WERI-Rb-1 (cell line): ENCODE measurements at regions not wholly inside any gene's neighbourhood (a gene's known extent, or its start where the extent isn't known, plus 50 kb on each side); places are given as distances from the start of the nearest gene placed in this dataset.

Experiments
- DNase-seq: peaks from one replicate; pipeline ENCODE4 v3.0.0-alpha.2; 2020
- H3K27ac ChIP-seq: fragments of 250-450 bp; sonication (Bioruptor Pico); 2 replicates; pipeline ENCODE4 v1.5.1; 2020; ENCODE audit warnings: mild to moderate bottlenecking, moderate library complexity
- H3K27me3 ChIP-seq: fragments of 250-450 bp; sonication (Bioruptor Pico); 2 replicates; pipeline ENCODE4 v1.5.1; 2021; ENCODE audit warnings: mild to moderate bottlenecking, low read depth, moderate library complexity; ENCODE audit not compliant: insufficient read depth, severe bottlenecking
- H3K36me3 ChIP-seq: fragments of 250-450 bp; sonication (Bioruptor Pico); 2 replicates; pipeline ENCODE4 v1.5.1; 2020; ENCODE audit warnings: mild to moderate bottlenecking, moderate library complexity
- H3K4me3 ChIP-seq: 2 replicates; pipeline ENCODE4 v1.5.1; 2011; ENCODE audit warnings: low read depth, mild to moderate bottlenecking, control low read depth, low read length
- H3K9me3 ChIP-seq: fragments of 250-450 bp; sonication (Bioruptor Pico); 2 replicates; pipeline ENCODE4 v1.5.1; 2021; ENCODE audit warnings: mild to moderate bottlenecking, moderate library complexity; ENCODE audit not compliant: severe bottlenecking
- TF ChIP-seq, protein P1 (sequence below): IDR thresholded peaks from 2 replicates; pipeline ENCODE4 v1.5.1; 2011; ENCODE audit warnings: low read depth, mild to moderate bottlenecking, control low read depth, inconsistent platforms, low read length

DNA sequence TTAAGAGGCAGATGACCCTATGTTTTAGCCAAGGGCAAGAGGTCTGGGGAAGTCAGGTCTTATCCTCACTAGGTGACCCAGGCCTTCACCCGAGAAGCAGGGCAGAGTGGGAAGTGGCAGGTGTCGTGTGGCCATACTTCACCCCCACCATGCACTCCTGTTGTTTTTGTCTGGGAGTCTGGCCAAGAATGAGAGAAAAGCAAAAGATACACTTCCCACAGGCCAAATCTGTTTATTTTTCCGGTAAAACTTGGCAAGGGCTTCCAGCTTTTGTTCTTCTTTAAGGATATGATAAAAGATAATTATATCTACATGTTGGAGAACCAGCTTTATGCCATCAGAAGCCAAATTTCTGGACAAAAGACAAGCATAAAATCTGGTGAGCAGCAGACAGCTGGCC lies 137.4 kb upstream of the CDC14C start:
- no peak overlapping the region for H3K4me3 ChIP-seq
- H3K27ac ChIP-seq, result no peak overlapping the region
- H3K36me3 ChIP-seq, result no peaks in the 10 kb centered on the region
- no peaks in the 10 kb centered on the region for H3K27me3 ChIP-seq
- no peaks in the 10 kb centered on the region for H3K9me3 ChIP-seq
- TF ChIP-seq, protein P1, sequence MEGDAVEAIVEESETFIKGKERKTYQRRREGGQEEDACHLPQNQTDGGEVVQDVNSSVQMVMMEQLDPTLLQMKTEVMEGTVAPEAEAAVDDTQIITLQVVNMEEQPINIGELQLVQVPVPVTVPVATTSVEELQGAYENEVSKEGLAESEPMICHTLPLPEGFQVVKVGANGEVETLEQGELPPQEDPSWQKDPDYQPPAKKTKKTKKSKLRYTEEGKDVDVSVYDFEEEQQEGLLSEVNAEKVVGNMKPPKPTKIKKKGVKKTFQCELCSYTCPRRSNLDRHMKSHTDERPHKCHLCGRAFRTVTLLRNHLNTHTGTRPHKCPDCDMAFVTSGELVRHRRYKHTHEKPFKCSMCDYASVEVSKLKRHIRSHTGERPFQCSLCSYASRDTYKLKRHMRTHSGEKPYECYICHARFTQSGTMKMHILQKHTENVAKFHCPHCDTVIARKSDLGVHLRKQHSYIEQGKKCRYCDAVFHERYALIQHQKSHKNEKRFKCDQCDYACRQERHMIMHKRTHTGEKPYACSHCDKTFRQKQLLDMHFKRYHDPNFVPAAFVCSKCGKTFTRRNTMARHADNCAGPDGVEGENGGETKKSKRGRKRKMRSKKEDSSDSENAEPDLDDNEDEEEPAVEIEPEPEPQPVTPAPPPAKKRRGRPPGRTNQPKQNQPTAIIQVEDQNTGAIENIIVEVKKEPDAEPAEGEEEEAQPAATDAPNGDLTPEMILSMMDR, result no peak
- DNase-seq, result no peak

DNA sequence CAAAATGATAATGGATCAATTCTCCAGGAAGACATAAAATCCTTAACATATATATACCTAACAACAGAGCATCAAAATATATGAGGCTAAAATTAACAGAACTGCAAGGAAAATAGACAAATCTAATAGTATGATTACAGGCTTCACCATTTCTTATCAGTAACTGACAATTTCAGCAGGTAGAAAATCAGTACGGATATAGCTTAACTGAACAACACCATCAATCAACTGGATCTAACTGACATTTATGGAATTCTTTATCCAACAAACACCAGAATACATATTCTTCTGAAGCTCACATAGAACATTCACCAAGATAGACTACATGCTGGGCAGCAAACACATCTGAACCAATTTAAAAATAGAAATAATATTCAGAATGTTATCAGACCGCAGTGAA lies 121.1 kb upstream of the CDC14C start:
- H3K27me3 ChIP-seq, result no peaks in the 10 kb centered on the region
- H3K4me3 ChIP-seq, result no peak overlapping the region
- TF ChIP-seq, protein P1, result no peak
- H3K36me3 ChIP-seq, result no peaks in the 10 kb centered on the region
- no peak overlapping the region for H3K27ac ChIP-seq
- H3K9me3 ChIP-seq, result no peaks in the 10 kb centered on the region
- no peak for DNase-seq

DNA sequence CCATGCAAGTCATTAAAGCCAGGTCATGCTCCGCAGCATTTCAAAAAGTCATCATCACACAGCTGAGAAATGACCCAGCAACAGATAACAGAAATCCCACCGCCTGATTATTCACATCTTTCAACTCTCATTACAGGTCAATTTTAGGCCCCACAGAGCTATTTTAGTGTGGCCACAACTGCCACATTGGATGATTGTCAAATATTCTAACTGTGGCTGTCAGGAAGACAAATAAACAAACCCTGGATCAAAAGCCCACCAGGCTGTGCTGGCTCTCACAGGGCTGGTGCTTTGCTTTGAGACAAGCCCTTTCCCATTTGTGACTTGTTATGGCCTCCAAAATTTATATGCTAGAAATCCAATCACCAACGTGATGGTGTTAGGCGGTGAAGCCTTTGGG lies 117.6 kb upstream of the CDC14C start:
- H3K36me3 ChIP-seq, result no peaks in the 10 kb centered on the region
- TF ChIP-seq, protein P1, result no peak
- H3K9me3 ChIP-seq, result no peaks in the 10 kb centered on the region
- no peak overlapping the region for H3K4me3 ChIP-seq
- no peak overlapping the region for H3K27ac ChIP-seq
- no peaks in the 10 kb centered on the region for H3K27me3 ChIP-seq
- DNase-seq, result no peak

DNA sequence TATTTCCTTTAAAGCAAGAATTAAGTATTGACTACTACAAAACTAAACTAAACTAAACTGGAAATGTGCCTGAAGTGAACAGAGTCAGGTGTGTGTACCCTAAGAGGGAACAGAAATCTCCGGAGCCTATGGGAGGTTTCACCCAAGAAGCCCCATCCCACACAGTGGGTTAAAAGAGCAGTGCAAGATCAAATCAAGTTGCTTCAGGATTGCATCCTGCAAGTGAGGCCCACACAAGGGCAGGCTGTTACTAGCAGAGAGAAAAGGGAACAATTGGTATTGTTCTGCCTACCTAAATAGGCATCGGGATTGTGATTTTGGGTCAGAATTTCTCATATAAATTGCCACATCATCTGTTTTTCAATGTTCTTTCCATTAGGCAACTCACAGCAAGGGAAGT lies 113.3 kb upstream of the CDC14C start:
- no peaks in the 10 kb centered on the region for H3K36me3 ChIP-seq
- no peak overlapping the region for H3K4me3 ChIP-seq
- H3K27ac ChIP-seq, result no peak overlapping the region
- H3K27me3 ChIP-seq, result no peaks in the 10 kb centered on the region
- no peak for DNase-seq
- no peaks in the 10 kb centered on the region for H3K9me3 ChIP-seq
- TF ChIP-seq, protein P1, result no peak

DNA sequence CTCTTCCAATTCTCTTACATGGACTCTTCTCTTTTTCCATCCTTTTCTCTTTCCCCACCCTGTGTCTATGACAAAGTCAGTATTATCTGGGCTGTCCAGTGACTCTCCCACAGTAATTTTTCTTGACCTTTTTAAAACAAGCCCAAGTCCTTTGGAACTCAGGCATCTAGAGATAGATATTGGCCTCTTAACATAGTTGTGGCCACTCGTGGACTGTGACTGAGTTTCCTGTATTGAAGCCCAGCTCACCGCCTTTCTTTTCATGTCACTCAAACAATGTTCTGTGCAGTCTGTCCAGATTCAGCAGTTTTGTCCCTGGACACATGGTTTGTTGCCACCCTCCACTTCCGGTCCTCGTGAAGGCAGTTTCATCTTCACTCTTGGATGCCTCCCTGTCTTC lies 110.9 kb upstream of the CDC14C start:
- H3K9me3 ChIP-seq, result no peaks in the 10 kb centered on the region
- no peaks in the 10 kb centered on the region for H3K27me3 ChIP-seq
- H3K27ac ChIP-seq, result no peak overlapping the region
- no peak overlapping the region for H3K4me3 ChIP-seq
- no peaks in the 10 kb centered on the region for H3K36me3 ChIP-seq
- no peak for DNase-seq
- TF ChIP-seq, protein P1, result no peak

DNA sequence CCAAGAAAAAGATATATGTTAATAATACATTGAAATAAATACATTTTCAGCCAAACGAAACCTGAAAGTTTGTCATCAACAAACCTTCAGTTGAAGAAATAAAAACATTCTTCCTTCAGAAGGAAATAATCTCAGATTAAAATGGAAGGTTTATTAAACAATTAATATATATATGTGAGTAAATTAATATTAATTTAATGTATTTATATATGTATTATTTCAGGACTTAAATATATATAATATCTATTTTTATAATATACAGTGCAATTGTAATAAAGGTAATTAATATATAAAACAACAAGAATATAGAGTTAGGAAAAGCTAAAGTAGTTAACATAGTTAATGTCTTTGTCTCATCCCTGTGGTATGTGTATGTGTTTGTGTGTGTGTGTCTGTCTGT lies 102.2 kb upstream of the CDC14C start:
- Histone ChIP-seq H3K9me3 (no peaks in the 10 kb centered on the region), H3K36me3 (no peaks in the 10 kb centered on the region), H3K27me3 (no peaks in the 10 kb centered on the region), H3K27ac (no peak overlapping the region), H3K4me3 (no peak overlapping the region)
- no peak for DNase-seq
- TF ChIP-seq, protein P1, result no peak
